CD4-positive, alpha-beta T cell treated with Interleukin-21 for 1 hour (primary cell): ENCODE measurements at regions not wholly inside any gene's neighbourhood (a gene's known extent, or its start where the extent isn't known, plus 50 kb on each side); places are given as distances from the start of the nearest gene placed in this dataset.

Source experiments
- DNase-seq: peaks from one replicate; pipeline ENCODE4 v3.0.0-alpha.2; 2020

GRCh38 chr15:39131609-39132008 is 449.3 kb upstream of the THBS1 start:
- no peak for DNase-seq

GRCh38 chr15:39132070-39132469 is 448.8 kb upstream of the THBS1 start:
- no peak for DNase-seq

GRCh38 chr15:39132954-39133600 is 447.8 kb upstream of the THBS1 start:
- no peak for DNase-seq

- no peak for DNase-seq
These were observed 446.6 kb upstream of the THBS1 start for GRCh38 chr15:39134282-39134681.

- DNase-seq = no peak
These were observed 444.9 kb upstream of the THBS1 start for GRCh38 chr15:39135989-39136388.

GRCh38 chr15:39139431-39140059 is 441.3 kb upstream of the THBS1 start:
- DNase-seq = no peak

GRCh38 chr15:39140060-39140604 is 440.7 kb upstream of the THBS1 start:
- no peak for DNase-seq

- no peak for DNase-seq
These were observed 438.4 kb upstream of the THBS1 start for GRCh38 chr15:39142500-39142899.

- no peak for DNase-seq
These were observed 437.4 kb upstream of the THBS1 start for GRCh38 chr15:39143479-39143878.

- no peak for DNase-seq
These were observed 436.8 kb upstream of the THBS1 start for GRCh38 chr15:39144051-39144450.

GRCh38 chr15:39144613-39145499 is 436.0 kb upstream of the THBS1 start:
- DNase-seq = no peak

- no peak for DNase-seq
These were observed 434.8 kb upstream of the THBS1 start for GRCh38 chr15:39145854-39146625.

GRCh38 chr15:39149636-39150150 is 431.2 kb upstream of the THBS1 start:
- no peak for DNase-seq

- DNase-seq = no peak
These were observed 429.3 kb upstream of the THBS1 start for GRCh38 chr15:39151545-39151944.

GRCh38 chr15:39153058-39153714 is 427.7 kb upstream of the THBS1 start:
- DNase-seq = no peak

- no peak for DNase-seq
These were observed 427.2 kb upstream of the THBS1 start for GRCh38 chr15:39153716-39154115.

GRCh38 chr15:39154227-39154638 is 426.6 kb upstream of the THBS1 start:
- no peak for DNase-seq

- no peak for DNase-seq
These were observed 426.1 kb upstream of the THBS1 start for GRCh38 chr15:39154776-39155175.

- DNase-seq = no peak
These were observed 424.7 kb upstream of the THBS1 start for GRCh38 chr15:39156166-39156565.

GRCh38 chr15:39156646-39157250 is 424.1 kb upstream of the THBS1 start:
- DNase-seq = no peak

GRCh38 chr15:39157882-39158281 is 423.0 kb upstream of the THBS1 start:
- DNase-seq = no peak

GRCh38 chr15:39159833-39160232 is 421.0 kb upstream of the THBS1 start:
- DNase-seq = no peak
